HEK293 (cell line): ENCODE measurements at regions not wholly inside any gene's neighbourhood (a gene's known extent, or its start where the extent isn't known, plus 50 kb on each side); places are given as distances from the start of the nearest gene placed in this dataset.

Experiments used
- CTCF ChIA-PET: fragments of 350-600 bp; formaldehyde crosslinking; extraction: SDS; loops from one replicate; lab custom pipeline; 2021; ENCODE audit warnings: antibody characterized with exemption; lab: Yijun Ruan, JAX
- POLR2A ChIA-PET: fragments of 300-600 bp; formaldehyde crosslinking; extraction: SDS; loops from one replicate; lab custom pipeline; 2020; ENCODE audit warnings: antibody characterized with exemption, inconsistent platforms; lab: Yijun Ruan, JAX
- H3K27ac ChIP-seq: fragments of 200-500 bp; sonication (Bioruptor generic); 2 replicates; pipeline ENCODE4 v1.5.1; 2014; ENCODE audit warnings: low read depth, low read length, control low read depth, inconsistent platforms; ENCODE audit errors: extremely low read depth
- H3K36me3 ChIP-seq, 2 experiments: fragments of 200-500 bp in 1 of 2; sonication (Bioruptor generic) in 1 of 2; 1 replicate in 1 of 2; 2 replicates in 1 of 2; pipeline ENCODE4 v1.5.1; 2014 to 2017; ENCODE audit warnings: inconsistent platforms in 2 of 2, low read length in 2 of 2; ENCODE audit not compliant: control insufficient read depth in 2 of 2, insufficient read depth in 1 of 2
- H3K4me1 ChIP-seq: fragments of 200-500 bp; sonication (Bioruptor generic); 2 replicates; pipeline ENCODE4 v1.5.1; 2014; ENCODE audit warnings: mild to moderate bottlenecking, low read length, inconsistent platforms; ENCODE audit not compliant: control insufficient read depth, insufficient read depth
- H3K4me3 ChIP-seq: 2 replicates; pipeline ENCODE4 v1.5.1; 2011; ENCODE audit warnings: low read depth, mild to moderate bottlenecking, control low read depth, low read length, moderate library complexity
- H3K9me3 ChIP-seq: fragments of 200-500 bp; sonication (Bioruptor generic); 2 replicates; pipeline ENCODE4 v1.5.1; 2014; ENCODE audit warnings: low read depth, low read length, inconsistent platforms; ENCODE audit not compliant: control insufficient read depth, insufficient read depth
- GFI1B ChIP-seq: fragments of 450-650 bp; formaldehyde crosslinking; IDR thresholded peaks from 2 replicates; pipeline ENCODE4 v1.5.1; 2016; ENCODE audit warnings: missing biosample characterization, missing genetic modification characterization
- KLF16 ChIP-seq: fragments of 450-650 bp; formaldehyde crosslinking; IDR thresholded peaks from 2 replicates; pipeline ENCODE4 v1.5.1; 2017; ENCODE audit warnings: missing biosample characterization, missing genetic modification characterization
- KLF8 ChIP-seq: fragments of 450-650 bp; formaldehyde crosslinking; IDR thresholded peaks from 2 replicates; pipeline ENCODE4 v1.5.1; 2016; ENCODE audit warnings: missing biosample characterization, missing genetic modification characterization
- SCRT1 ChIP-seq: fragments of 450-650 bp; formaldehyde crosslinking; IDR thresholded peaks from 2 replicates; pipeline ENCODE4 v1.5.1; 2016; ENCODE audit warnings: missing biosample characterization, missing genetic modification characterization, borderline replicate concordance
- SP3 ChIP-seq: fragments of 450-650 bp; formaldehyde crosslinking; IDR thresholded peaks from 2 replicates; pipeline ENCODE4 v1.5.1; 2016; ENCODE audit warnings: missing biosample characterization, missing genetic modification characterization
- TRIM28 ChIP-seq: IDR thresholded peaks from 2 replicates; pipeline ENCODE4 v1.6.1; 2011; ENCODE audit warnings: low read length, control low read depth, borderline replicate concordance
- ZFP37 ChIP-seq: fragments of 450-650 bp; formaldehyde crosslinking; IDR thresholded peaks from 2 replicates; pipeline ENCODE4 v1.5.1; 2016; ENCODE audit warnings: missing biosample characterization, missing genetic modification characterization
- ZNF112 ChIP-seq: fragments of 450-650 bp; formaldehyde crosslinking; IDR thresholded peaks from 2 replicates; pipeline ENCODE4 v1.5.0; 2017; ENCODE audit warnings: missing biosample characterization, missing genetic modification characterization
- ZNF148 ChIP-seq: fragments of 450-650 bp; formaldehyde crosslinking; IDR thresholded peaks from 2 replicates; pipeline ENCODE4 v1.5.0; 2017; ENCODE audit warnings: missing biosample characterization, missing genetic modification characterization, borderline replicate concordance
- ZNF19 ChIP-seq: fragments of 450-650 bp; formaldehyde crosslinking; IDR thresholded peaks from 2 replicates; pipeline ENCODE4; 2016; ENCODE audit warnings: missing biosample characterization, missing genetic modification characterization, low read depth
- ZNF211 ChIP-seq: fragments of 450-650 bp; formaldehyde crosslinking; IDR thresholded peaks from 2 replicates; pipeline ENCODE4 v1.5.1; 2016; ENCODE audit warnings: low read depth, missing biosample characterization, missing genetic modification characterization
- ZNF221 ChIP-seq: fragments of 450-650 bp; formaldehyde crosslinking; IDR thresholded peaks from 2 replicates; pipeline ENCODE4 v1.5.1; 2017; ENCODE audit warnings: missing biosample characterization, missing genetic modification characterization, borderline replicate concordance
- ZNF24 ChIP-seq: fragments of 450-650 bp; formaldehyde crosslinking; IDR thresholded peaks from 2 replicates; pipeline ENCODE4 v1.5.1; 2016; ENCODE audit warnings: missing biosample characterization, missing genetic modification characterization
- ZNF274 ChIP-seq, 2 experiments: fragments of 200-500 bp in 1 of 2; fragments of 450-650 bp in 1 of 2; sonication (Bioruptor generic) in 1 of 2; formaldehyde crosslinking in 1 of 2; IDR thresholded peaks; 2 replicates each; pipeline versions ENCODE4 v1.5.1 to v1.6.1; 2014 to 2016; ENCODE audit warnings: borderline replicate concordance in 1 of 2, inconsistent platforms in 1 of 2, low read length in 1 of 2, missing biosample characterization in 1 of 2, missing genetic modification characterization in 1 of 2
- ZNF354C ChIP-seq: fragments of 450-650 bp; formaldehyde crosslinking; IDR thresholded peaks from 2 replicates; pipeline ENCODE4 v1.5.1; 2016; ENCODE audit warnings: missing biosample characterization, missing genetic modification characterization, low read depth, borderline replicate concordance
- ZNF394 ChIP-seq: fragments of 450-650 bp; formaldehyde crosslinking; IDR thresholded peaks from 2 replicates; pipeline ENCODE4 v1.5.1; 2016; ENCODE audit warnings: missing biosample characterization, missing genetic modification characterization, mild to moderate bottlenecking, moderate library complexity, borderline replicate concordance
- ZNF518A ChIP-seq: fragments of 450-650 bp; formaldehyde crosslinking; conservative IDR thresholded peaks from 2 replicates; pipeline ENCODE4 v1.5.1; 2016; ENCODE audit warnings: low read depth, missing biosample characterization, missing genetic modification characterization
- ZSCAN18 ChIP-seq: fragments of 450-650 bp; formaldehyde crosslinking; IDR thresholded peaks from 2 replicates; pipeline ENCODE4 v1.5.1; 2016; ENCODE audit warnings: missing biosample characterization, missing genetic modification characterization
- ZSCAN30 ChIP-seq: fragments of 450-650 bp; IDR thresholded peaks from 2 replicates; pipeline ENCODE4 v1.5.1; 2018; ENCODE audit warnings: missing biosample characterization, mild to moderate bottlenecking, missing genetic modification characterization, moderate library complexity
- TF ChIP-seq, protein P1 (sequence below): fragments of 450-650 bp; formaldehyde crosslinking; IDR thresholded peaks from 2 replicates; pipeline ENCODE4 v1.5.1; 2016; ENCODE audit warnings: missing biosample characterization, missing genetic modification characterization
- TF ChIP-seq, protein P2 (sequence below): fragments of 450-650 bp; formaldehyde crosslinking; IDR thresholded peaks from 2 replicates; pipeline ENCODE4 v1.5.1; 2016; ENCODE audit warnings: missing biosample characterization, missing genetic modification characterization

GRCh38 chrX:115968436-115969252, 201.9 kb upstream of the AGTR2 start (continued):
- no peak for TF ChIP-seq ZSCAN18
- TF ChIP-seq ZNF221 (tag by site-specific recombination): no peak
- TF ChIP-seq SP3 (tag by site-specific recombination): 0 out of 2 replicates have a peak, but pooled peaks have one; percentile 16
- no peak for TF ChIP-seq ZSCAN30 (tag by site-specific recombination)
- TF ChIP-seq SCRT1: no peak
- TF ChIP-seq GFI1B (tag by site-specific recombination): no peak
- TF ChIP-seq ZNF394 (tag by site-specific recombination): no peak
- TF ChIP-seq KLF16 (tag by site-specific recombination): peak; percentile 43; the same call in 1 of the 2 replicates
- no peak for TF ChIP-seq ZNF112 (tag by site-specific recombination)
- TF ChIP-seq, protein P1, sequence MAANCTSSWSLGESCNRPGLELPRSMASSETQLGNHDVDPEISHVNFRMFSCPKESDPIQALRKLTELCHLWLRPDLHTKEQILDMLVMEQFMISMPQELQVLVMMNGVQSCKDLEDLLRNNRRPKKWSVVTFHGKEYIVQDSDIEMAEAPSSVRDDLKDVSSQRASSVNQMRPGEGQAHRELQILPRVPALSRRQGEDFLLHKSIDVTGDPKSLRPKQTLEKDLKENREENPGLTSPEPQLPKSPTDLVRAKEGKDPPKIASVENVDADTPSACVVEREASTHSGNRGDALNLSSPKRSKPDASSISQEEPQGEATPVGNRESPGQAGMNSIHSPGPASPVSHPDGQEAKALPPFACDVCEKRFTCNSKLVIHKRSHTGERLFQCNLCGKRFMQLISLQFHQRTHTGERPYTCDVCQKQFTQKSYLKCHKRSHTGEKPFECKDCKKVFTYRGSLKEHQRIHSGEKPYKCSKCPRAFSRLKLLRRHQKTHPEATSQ: no peak
- no peak for TF ChIP-seq ZNF211 (tag by site-specific recombination)

DNA sequence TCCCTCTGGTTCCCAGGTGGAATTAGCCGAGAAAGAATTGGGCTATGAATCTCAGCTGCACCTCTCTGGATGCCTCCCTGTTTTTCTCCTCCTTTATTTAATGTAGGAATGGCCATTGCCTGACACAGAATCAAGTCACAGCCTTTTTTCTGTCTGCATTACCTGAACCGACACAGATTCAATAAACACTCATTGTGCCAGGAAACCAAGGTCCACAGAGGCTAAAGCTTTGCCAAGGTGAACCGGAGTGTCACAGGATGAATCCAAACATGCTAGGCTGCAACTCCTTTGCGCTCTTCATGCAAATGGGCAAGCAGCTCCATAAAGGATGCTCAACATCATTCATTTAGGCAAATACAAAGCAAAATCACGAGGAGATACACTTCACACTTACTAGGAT, 199.8 kb upstream of the AGTR2 start:
- POLR2A ChIA-PET: no interaction called here
- Histone ChIP-seq H3K9me3 (no peaks in the 10 kb centered on the region), H3K4me3 (no peak overlapping the region), H3K4me1 (no peaks in the 10 kb centered on the region), H3K36me3 (no peaks in the 10 kb centered on the region), H3K27ac (no peak overlapping the region)
- CTCF ChIA-PET: interaction anchor here (0.6 kb wide), 1 partner anchor 228 kb away, joined by 3 read pairs; no protein-coding TSS in a partner anchor
- no peak for TF ChIP-seq KLF8
- no peak for TF ChIP-seq ZFP37 (tag by site-specific recombination)
- TF ChIP-seq, protein P2, sequence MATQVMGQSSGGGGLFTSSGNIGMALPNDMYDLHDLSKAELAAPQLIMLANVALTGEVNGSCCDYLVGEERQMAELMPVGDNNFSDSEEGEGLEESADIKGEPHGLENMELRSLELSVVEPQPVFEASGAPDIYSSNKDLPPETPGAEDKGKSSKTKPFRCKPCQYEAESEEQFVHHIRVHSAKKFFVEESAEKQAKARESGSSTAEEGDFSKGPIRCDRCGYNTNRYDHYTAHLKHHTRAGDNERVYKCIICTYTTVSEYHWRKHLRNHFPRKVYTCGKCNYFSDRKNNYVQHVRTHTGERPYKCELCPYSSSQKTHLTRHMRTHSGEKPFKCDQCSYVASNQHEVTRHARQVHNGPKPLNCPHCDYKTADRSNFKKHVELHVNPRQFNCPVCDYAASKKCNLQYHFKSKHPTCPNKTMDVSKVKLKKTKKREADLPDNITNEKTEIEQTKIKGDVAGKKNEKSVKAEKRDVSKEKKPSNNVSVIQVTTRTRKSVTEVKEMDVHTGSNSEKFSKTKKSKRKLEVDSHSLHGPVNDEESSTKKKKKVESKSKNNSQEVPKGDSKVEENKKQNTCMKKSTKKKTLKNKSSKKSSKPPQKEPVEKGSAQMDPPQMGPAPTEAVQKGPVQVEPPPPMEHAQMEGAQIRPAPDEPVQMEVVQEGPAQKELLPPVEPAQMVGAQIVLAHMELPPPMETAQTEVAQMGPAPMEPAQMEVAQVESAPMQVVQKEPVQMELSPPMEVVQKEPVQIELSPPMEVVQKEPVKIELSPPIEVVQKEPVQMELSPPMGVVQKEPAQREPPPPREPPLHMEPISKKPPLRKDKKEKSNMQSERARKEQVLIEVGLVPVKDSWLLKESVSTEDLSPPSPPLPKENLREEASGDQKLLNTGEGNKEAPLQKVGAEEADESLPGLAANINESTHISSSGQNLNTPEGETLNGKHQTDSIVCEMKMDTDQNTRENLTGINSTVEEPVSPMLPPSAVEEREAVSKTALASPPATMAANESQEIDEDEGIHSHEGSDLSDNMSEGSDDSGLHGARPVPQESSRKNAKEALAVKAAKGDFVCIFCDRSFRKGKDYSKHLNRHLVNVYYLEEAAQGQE (tag by site-specific recombination): no peak
- no peak for TF ChIP-seq ZNF24 (tag by site-specific recombination)
- no peak for TF ChIP-seq ZNF394 (tag by site-specific recombination)
- TF ChIP-seq ZNF274 (IDR thresholded peaks at IDR 0.05; ENCODE audit: low read length): no peak
- TF ChIP-seq ZNF274 (tag by site-specific recombination; IDR thresholded peaks at IDR 0.05; ENCODE audit: borderline replicate concordance): no peak
- TF ChIP-seq ZNF518A: no peak
- TF ChIP-seq ZNF148 (tag by site-specific recombination): no peak
- TF ChIP-seq TRIM28: no peak
- TF ChIP-seq ZNF354C (tag by site-specific recombination): no peak
- TF ChIP-seq ZNF19: no peak
